ENCODE measurements at regions not wholly inside any gene's neighbourhood (a gene's known extent, or its start where the extent isn't known, plus 50 kb on each side); places are given as distances from the start of the nearest gene placed in this dataset.

GRCh38 chr14:97290977-97291376 lies 493.8 kb downstream of the VRK1 start:
- no peak overlapping the region for H2AFZ ChIP-seq (ENCODE audit: low read depth, low read length)
- FAIRE-seq: no peak
- dilution Hi-C loops (cut with MboI; ENCODE audit: extremely low pct_ligation_motif_present, low sequenced_read_pairs) (no loop called here), intact Hi-C loops (cut with micrococcal nuclease) (no loop called here)
- BruUV-seq (replicated peaks): no TSS peak
- no peak overlapping the region for H3K9ac ChIP-seq (replicated peaks; ENCODE audit: extremely low read depth, insufficient read depth, low read length)
- no peak overlapping the region for H3K4me3 ChIP-seq (replicated peaks in 1 of 3; ENCODE audit: insufficient read depth in 1 of 3, low read depth in 1 of 3, low read length in 3 of 3)
- no peak overlapping the region for H3K27ac ChIP-seq (ENCODE audit: insufficient read depth, low read depth, low read length)
- TF ChIP-seq, protein P1, sequence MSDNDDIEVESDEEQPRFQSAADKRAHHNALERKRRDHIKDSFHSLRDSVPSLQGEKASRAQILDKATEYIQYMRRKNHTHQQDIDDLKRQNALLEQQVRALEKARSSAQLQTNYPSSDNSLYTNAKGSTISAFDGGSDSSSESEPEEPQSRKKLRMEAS (IDR thresholded peaks at IDR 0.05; ENCODE audit: insufficient read depth, insufficient read length): no peak
- TF ChIP-seq EZH2 (IDR thresholded peaks at IDR 0.05; ENCODE audit: borderline replicate concordance, low read depth, low read length, severe bottlenecking): no peak
- no peak for TF ChIP-seq MYC (IDR thresholded peaks at IDR 0.05; ENCODE audit: low read depth, low read length)
- TF ChIP-seq POLR2A (IDR thresholded peaks at IDR 0.05; ENCODE audit: low read depth, low read length): no peak
- no peak for TF ChIP-seq CTCF (IDR thresholded peaks at IDR 0.05; ENCODE audit: extremely low read depth in 1 of 2, insufficient read depth in 1 of 2, low read depth in 1 of 2, low read length in 2 of 2)
- TF ChIP-seq FOS (IDR thresholded peaks at IDR 0.05; ENCODE audit: borderline replicate concordance, insufficient read depth, low read length): no peak
- no peak for TF ChIP-seq POLR2AphosphoS5 (IDR thresholded peaks at IDR 0.05; ENCODE audit: insufficient read depth, low read depth, low read length)
- TF ChIP-seq JUN (IDR thresholded peaks at IDR 0.05; ENCODE audit: borderline replicate concordance, insufficient read depth, insufficient read length, low read depth): no peak
- no peak for TF ChIP-seq GATA2 (IDR thresholded peaks at IDR 0.05; ENCODE audit: insufficient read depth, insufficient read length, low read depth, low read length)
- H3K4me1 ChIP-seq (ENCODE audit: control insufficient read depth, extremely low read depth, insufficient read depth, low read length): no peaks in the 10 kb centered on the region
- POLR2A ChIA-PET: no interaction called here
- no peaks in the 10 kb centered on the region for H3K36me3 ChIP-seq (ENCODE audit: control insufficient read depth in 2 of 2, extremely low read depth in 1 of 2, insufficient read depth in 2 of 2, low read length in 2 of 2)
- no peak for DNase-seq (ENCODE audit: low read depth, low spot score)
- no peaks in the 10 kb centered on the region for H3K9me1 ChIP-seq (replicated peaks; ENCODE audit: control insufficient read depth, extremely low read depth, insufficient read depth, low read length)
- H4K20me1 ChIP-seq (replicated peaks; ENCODE audit: control insufficient read depth, extremely low read depth, insufficient read depth, low read length): no peaks in the 10 kb centered on the region
- CTCF ChIA-PET: no interaction called here
- no peak overlapping the region for H3K4me2 ChIP-seq (ENCODE audit: insufficient read depth, low read length)
- no peaks in the 10 kb centered on the region for H3K27me3 ChIP-seq (ENCODE audit: control insufficient read depth in 2 of 2, insufficient read depth in 2 of 2, low read length in 2 of 2)
- H3K9me3 ChIP-seq (replicated peaks; ENCODE audit: control insufficient read depth, insufficient read depth, low read length): peaks cover 6% of the 10 kb centered on the region
- no peaks in the 10 kb centered on the region for H3K79me2 ChIP-seq (ENCODE audit: control insufficient read depth, insufficient read depth, low read length)
